Gastrocnemius medialis (tissue), 4 donors: ENCODE measurements at regions not wholly inside any gene's neighbourhood (a gene's known extent, or its start where the extent isn't known, plus 50 kb on each side); places are given as distances from the start of the nearest gene placed in this dataset.
A peak's percentile ranks its signal among the peaks of the same experiment; 100 is the strongest.
"Not testable (repeated sequence)": the region's sequence is repeated elsewhere in the genome, so short reads cannot be mapped to it uniquely, and the experiment has no call there.

Experiments used
- ATAC-seq, 2 donors: fragments of 150-250 bp; one replicate each; pipeline ENCODE4 v1.9.1; 2016
- DNase-seq, 2 donors: peaks; one replicate each; pipeline ENCODE4 v3.0.0-alpha.2; 2019
- H3K27ac ChIP-seq, 4 donors: fragments of 200-600 bp; sonication (generic); 1 replicate in 1 of 4; 2 replicates in 3 of 4; pipeline ENCODE4 v1.5.1; 2016 to 2018; ENCODE audit warnings: mild to moderate bottlenecking in 2 of 4, moderate library complexity in 1 of 4
- H3K27me3 ChIP-seq, 3 donors: fragments of 200-600 bp; sonication (generic) in 2 of 3; 1 replicate in 1 of 3; 2 replicates in 2 of 3; pipeline versions ENCODE4 v1.5.1 to v1.6.0; 2016 to 2019; ENCODE audit warnings: mild to moderate bottlenecking in 1 of 3, moderate library complexity in 1 of 3
- H3K36me3 ChIP-seq, 2 donors: fragments of 200-600 bp; sonication (generic) in 1 of 2; one replicate each; pipeline ENCODE4 v1.5.1; 2017 to 2018
- H3K4me1 ChIP-seq, 2 donors: fragments of 200-600 bp; sonication (generic) in 1 of 2; one replicate each; pipeline ENCODE4 v1.5.1; 2016 to 2017; ENCODE audit warnings: mild to moderate bottlenecking in 2 of 2
- H3K4me3 ChIP-seq, 4 donors: fragments of 200-600 bp; sonication (generic) in 3 of 4; 1 replicate in 1 of 4; 2 replicates in 3 of 4; pipeline ENCODE4 v1.5.1; 2016 to 2019; ENCODE audit warnings: mild to moderate bottlenecking in 2 of 4
- H3K9me3 ChIP-seq, 3 donors: fragments of 200-600 bp; sonication (generic) in 2 of 3; 1 replicate in 1 of 3; 2 replicates in 2 of 3; pipeline ENCODE4 v1.5.1; 2016 to 2019
- POLR2A ChIP-seq, 2 donors: fragments of 450-650 bp; IDR thresholded peaks; one replicate each; pipeline ENCODE4 v1.6.1; 2017; ENCODE audit warnings: antibody characterized with exemption in 2 of 2, mild to moderate bottlenecking in 2 of 2, moderate library complexity in 2 of 2
- in situ Hi-C, 4 donors: fragments of 200-750 bp; cut with MboI; loops; one replicate each; pipeline versions ENCODE4 v1.15.0 to v1.8.0; 2017; ENCODE audit warnings: low sequenced_read_pairs in 4 of 4
- intact Hi-C: fragments of 100-400 bp; cut with DNase I; formaldehyde crosslinking; loops from one replicate; pipeline ENCODE4 v1.15.1; 2023; ENCODE audit warnings: low total_unique reads
- TF ChIP-seq, protein P1 (sequence below), 5 experiments: fragments of 450-650 bp in 3 of 5; fragments of 200-600 bp in 2 of 5; sonication (generic) in 2 of 5; IDR thresholded peaks in 4 of 5; conservative IDR thresholded peaks in 1 of 5; 1 replicate in 4 of 5; 2 replicates in 1 of 5; pipeline ENCODE4 v1.5.1; 2016 to 2019; ENCODE audit warnings: antibody characterized with exemption in 5 of 5, mild to moderate bottlenecking in 3 of 5, moderate library complexity in 3 of 5

GRCh38 chr20:48377940-48378339 lies 449.9 kb downstream of the PREX1 start:
- ATAC-seq (no peak), DNase-seq (no peak)
- Histone ChIP-seq H3K27me3 (peaks cover 0 to 12% (median 0%) of the 10 kb centered on the region in 3 donors), H3K36me3 (no peaks in the 10 kb centered on the region), H3K9me3 (no peaks in the 10 kb centered on the region), H3K4me3 (no peak overlapping the region), H3K4me1 (no peaks in the 10 kb centered on the region), H3K27ac (no peak overlapping the region)
- TF ChIP-seq, protein P1, sequence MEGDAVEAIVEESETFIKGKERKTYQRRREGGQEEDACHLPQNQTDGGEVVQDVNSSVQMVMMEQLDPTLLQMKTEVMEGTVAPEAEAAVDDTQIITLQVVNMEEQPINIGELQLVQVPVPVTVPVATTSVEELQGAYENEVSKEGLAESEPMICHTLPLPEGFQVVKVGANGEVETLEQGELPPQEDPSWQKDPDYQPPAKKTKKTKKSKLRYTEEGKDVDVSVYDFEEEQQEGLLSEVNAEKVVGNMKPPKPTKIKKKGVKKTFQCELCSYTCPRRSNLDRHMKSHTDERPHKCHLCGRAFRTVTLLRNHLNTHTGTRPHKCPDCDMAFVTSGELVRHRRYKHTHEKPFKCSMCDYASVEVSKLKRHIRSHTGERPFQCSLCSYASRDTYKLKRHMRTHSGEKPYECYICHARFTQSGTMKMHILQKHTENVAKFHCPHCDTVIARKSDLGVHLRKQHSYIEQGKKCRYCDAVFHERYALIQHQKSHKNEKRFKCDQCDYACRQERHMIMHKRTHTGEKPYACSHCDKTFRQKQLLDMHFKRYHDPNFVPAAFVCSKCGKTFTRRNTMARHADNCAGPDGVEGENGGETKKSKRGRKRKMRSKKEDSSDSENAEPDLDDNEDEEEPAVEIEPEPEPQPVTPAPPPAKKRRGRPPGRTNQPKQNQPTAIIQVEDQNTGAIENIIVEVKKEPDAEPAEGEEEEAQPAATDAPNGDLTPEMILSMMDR (IDR thresholded peaks at IDR 0.05 in 4 of 5, conservative IDR thresholded peaks at IDR 0.05 in 1 of 5): no peak
- intact Hi-C loops: no loop called here
- in situ Hi-C loops: no loop called here

GRCh38 chr20:48375804-48376203 lies 452.0 kb downstream of the PREX1 start:
- no peak overlapping the region for H3K27ac ChIP-seq
- H3K4me3 ChIP-seq: no peak overlapping the region
- H3K36me3 ChIP-seq: no peaks in the 10 kb centered on the region
- no peak for TF ChIP-seq POLR2A (IDR thresholded peaks at IDR 0.05)
- TF ChIP-seq, protein P1 (IDR thresholded peaks at IDR 0.05 in 4 of 5, conservative IDR thresholded peaks at IDR 0.05 in 1 of 5): no peak
- in situ Hi-C loops: no loop called here
- DNase-seq: no peak
- no peak for ATAC-seq
- intact Hi-C loops: no loop called here
- H3K4me1 ChIP-seq: no peaks in the 10 kb centered on the region
- H3K9me3 ChIP-seq: no peaks in the 10 kb centered on the region
- peaks cover 0 to 12% (median 0%) of the 10 kb centered on the region in 3 donors for H3K27me3 ChIP-seq

- no peaks in the 10 kb centered on the region for H3K4me1 ChIP-seq
- no peak overlapping the region for H3K4me3 ChIP-seq
- H3K27me3 ChIP-seq: peaks cover 0 to 15% (median 0%) of the 10 kb centered on the region in 3 donors
- ATAC-seq (no peak), DNase-seq (no peak)
- in situ Hi-C loops (no loop called here), intact Hi-C loops (no loop called here)
- TF ChIP-seq, protein P1 (IDR thresholded peaks at IDR 0.05 in 4 of 5, conservative IDR thresholded peaks at IDR 0.05 in 1 of 5): no peak
- no peaks in the 10 kb centered on the region for H3K9me3 ChIP-seq
- H3K27ac ChIP-seq: no peak overlapping the region
- no peaks in the 10 kb centered on the region for H3K36me3 ChIP-seq
Observed at GRCh38 chr20:48374991-48375595, 452.7 kb downstream of the PREX1 start.

GRCh38 chr20:48374031-48374907 lies 453.5 kb downstream of the PREX1 start:
- H3K27ac ChIP-seq, H3K36me3 ChIP-seq, intact Hi-C loops, in situ Hi-C loops, H3K4me1 ChIP-seq, H3K4me3 ChIP-seq, DNase-seq, H3K9me3 ChIP-seq: not testable (repeated sequence)
- ATAC-seq: peak; percentile 42 to 58
- peaks cover 0 to 15% (median 0%) of the 10 kb centered on the region in 3 donors for H3K27me3 ChIP-seq

DNA sequence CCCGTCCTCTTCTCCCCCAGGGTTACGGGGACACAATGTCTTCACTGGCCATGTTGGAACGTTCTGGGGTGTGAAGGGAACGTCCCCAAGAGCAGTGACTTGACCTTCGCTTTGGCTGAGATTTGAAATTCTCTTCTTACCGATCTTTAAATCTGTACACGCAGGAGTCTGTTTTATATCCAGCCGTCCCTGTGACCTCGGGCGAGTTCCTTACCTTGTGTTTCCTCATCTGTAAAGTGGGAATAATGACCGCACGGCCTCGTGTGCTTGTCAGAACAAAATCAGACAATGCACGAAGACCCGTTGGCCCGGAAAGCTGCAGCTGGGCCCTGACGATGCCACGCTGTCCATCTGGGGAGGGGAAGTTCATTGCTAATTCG lies 454.3 kb downstream of the PREX1 start:
- Histone ChIP-seq H3K27ac (no peak overlapping the region), H3K4me1 (no peaks in the 10 kb centered on the region), H3K9me3 (no peaks in the 10 kb centered on the region), H3K36me3 (no peaks in the 10 kb centered on the region), H3K4me3 (no peak overlapping the region), H3K27me3 (peaks cover 0 to 15% (median 0%) of the 10 kb centered on the region in 3 donors)
- in situ Hi-C loops: no loop called here
- ATAC-seq (no peak), DNase-seq (no peak)
- TF ChIP-seq POLR2A (IDR thresholded peaks at IDR 0.05): no peak
- TF ChIP-seq, protein P1 (IDR thresholded peaks at IDR 0.05 in 4 of 5, conservative IDR thresholded peaks at IDR 0.05 in 1 of 5): no peak
- intact Hi-C loops: no loop called here

DNA sequence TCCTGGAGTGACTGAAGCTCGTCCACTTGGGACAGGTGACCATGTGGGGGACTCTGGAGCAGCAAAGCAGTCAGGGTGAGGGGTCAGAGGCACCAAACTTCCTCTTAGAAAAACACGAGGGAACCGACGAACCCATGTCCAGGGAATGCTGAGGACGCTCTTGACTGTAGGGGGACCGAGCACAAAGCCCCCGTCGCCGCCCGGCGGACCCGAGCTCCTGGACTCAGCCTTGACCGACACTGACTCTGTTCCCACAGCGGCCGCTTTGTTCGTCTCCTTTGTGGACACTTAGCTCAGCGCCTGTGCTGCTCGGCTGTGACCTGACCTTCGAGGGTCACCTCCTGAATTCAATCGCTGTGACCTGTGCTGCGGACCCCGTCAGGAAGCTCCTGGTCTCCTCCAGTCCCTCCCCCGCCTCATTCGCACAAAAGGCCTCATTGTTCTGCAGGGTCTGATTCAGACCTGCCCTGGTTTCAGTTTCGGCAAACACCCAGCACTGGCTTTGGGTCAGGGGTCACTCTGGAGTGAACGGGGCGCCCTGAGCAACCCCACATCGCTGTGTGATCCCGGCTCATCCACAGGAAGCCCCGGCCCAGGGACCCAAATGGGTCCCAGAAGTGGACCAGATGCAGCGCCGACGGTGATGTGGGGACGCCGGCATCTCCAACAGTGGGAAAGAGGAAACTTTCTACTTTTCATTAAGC lies 454.8 kb downstream of the PREX1 start:
- H3K36me3 ChIP-seq, H3K4me3 ChIP-seq: not testable (repeated sequence)

More for the DNA sequence above, 454.8 kb downstream of the PREX1 start:
- H3K27ac ChIP-seq, in situ Hi-C loops, ATAC-seq, H3K9me3 ChIP-seq, intact Hi-C loops, DNase-seq, H3K4me1 ChIP-seq: not testable (repeated sequence)
- H3K27me3 ChIP-seq: peaks cover 0 to 15% (median 0%) of the 10 kb centered on the region in 3 donors
